K562 (cell line): ENCODE measurements at regions not wholly inside any gene's neighbourhood (a gene's known extent, or its start where the extent isn't known, plus 50 kb on each side); places are given as distances from the start of the nearest gene placed in this dataset.

Experiments
- CTCF ChIP-seq, 3 experiments: IDR thresholded peaks in 2 of 3; conservative IDR thresholded peaks in 1 of 3; 2 replicates each; pipeline ENCODE4 v1.5.1; 2011 to 2012; ENCODE audit warnings: low read length in 3 of 3, mild to moderate bottlenecking in 3 of 3, control low read depth in 2 of 3, improper control_type of control experiment in 1 of 3, inconsistent platforms in 1 of 3, low read depth in 1 of 3, mixed read lengths in 1 of 3, moderate library complexity in 1 of 3; ENCODE audit not compliant: insufficient read depth in 2 of 3
- CUX1 ChIP-seq: fragments of 200-800 bp; sonication (Bioruptor generic); IDR thresholded peaks from 2 replicates; pipeline ENCODE4 v1.6.1; 2016; ENCODE audit warnings: missing genetic modification characterization, missing compliant biosample characterization
- EZH2 ChIP-seq: IDR thresholded peaks from 2 replicates; pipeline ENCODE4 v1.6.1; 2012; ENCODE audit warnings: low read depth, mild to moderate bottlenecking, inconsistent platforms, low read length, borderline replicate concordance
- FOXK2 ChIP-seq, 2 experiments: fragments of 450-650 bp; IDR thresholded peaks in 1 of 2; conservative IDR thresholded peaks in 1 of 2; 2 replicates each; pipeline ENCODE4 v1.6.1; 2016; ENCODE audit warnings: low read depth in 2 of 2, mild to moderate bottlenecking in 1 of 2
- HCFC1 ChIP-seq: IDR thresholded peaks from 2 replicates; pipeline ENCODE4 v1.6.1; 2012; ENCODE audit warnings: low read depth, low read length, improper control_type of control experiment
- HNRNPH1 ChIP-seq: fragments of 200-400 bp; formaldehyde crosslinking; optimal IDR thresholded peaks from 2 replicates; pipeline ENCODE3; 2017; ENCODE audit warnings: low read depth, mild to moderate bottlenecking, low read length, moderate library complexity
- KLF10 ChIP-seq: fragments of 250-450 bp; sonication (Bioruptor Pico); IDR thresholded peaks from 2 replicates; pipeline ENCODE4 v1.6.1; 2021; ENCODE audit warnings: matching md5 sums
- LARP7 ChIP-seq: fragments of 450-650 bp; IDR thresholded peaks from 2 replicates; pipeline ENCODE4 v1.6.1; 2016
- NCOA4 ChIP-seq: fragments of 450-650 bp; IDR thresholded peaks from 2 replicates; pipeline ENCODE4 v1.6.1; 2018; ENCODE audit warnings: mild to moderate bottlenecking; ENCODE audit not compliant: partially characterized antibody
- PHTF2 ChIP-seq: fragments of 250-450 bp; sonication (Bioruptor Pico); IDR thresholded peaks from 2 replicates; pipeline ENCODE4 v1.5.0; 2021; ENCODE audit warnings: mild to moderate bottlenecking
- POLR2AphosphoS5 ChIP-seq: IDR thresholded peaks from 2 replicates; pipeline ENCODE4 v1.6.1; 2011; ENCODE audit warnings: mild to moderate bottlenecking, low read depth, low read length, moderate library complexity; ENCODE audit not compliant: control insufficient read depth, insufficient read depth
- ZBTB49 ChIP-seq: sonication (generic); formaldehyde crosslinking; IDR thresholded peaks from 2 replicates; pipeline ENCODE4 v1.8.0; 2022; ENCODE audit warnings: missing genetic modification reagents, mild to moderate bottlenecking, borderline replicate concordance
- ZFP36 ChIP-seq: fragments of 150-350 bp; IDR thresholded peaks from 2 replicates; pipeline ENCODE4 v1.6.1; 2018; ENCODE audit warnings: low read length, low read depth; ENCODE audit not compliant: partially characterized antibody
- ZHX1 ChIP-seq: fragments of 150-350 bp; conservative IDR thresholded peaks from 2 replicates; pipeline ENCODE4 v1.6.1; 2014; ENCODE audit warnings: low read length

- no peak for TF ChIP-seq HNRNPH1
- TF ChIP-seq KLF10 (CRISPR knock-in tag), result no peak
- no peak for TF ChIP-seq POLR2AphosphoS5
- TF ChIP-seq EZH2, result no peak
- TF ChIP-seq NCOA4, result no peak
- no peak for TF ChIP-seq PHTF2 (CRISPR knock-in tag)
- no peak for TF ChIP-seq LARP7
- no peak for TF ChIP-seq ZHX1
- no peak for TF ChIP-seq CTCF (IDR thresholded peaks at IDR 0.05 in 2 of 3, conservative IDR thresholded peaks at IDR 0.05 in 1 of 3; ENCODE audit: insufficient read depth in 2 of 3, low read depth in 1 of 3, low read length in 3 of 3)
- no peak for TF ChIP-seq CUX1 (CRISPR knock-in tag)
- TF ChIP-seq HCFC1, result no peak
- TF ChIP-seq ZBTB49 (CRISPR knock-in tag), result no peak
- TF ChIP-seq FOXK2 (conservative IDR thresholded peaks at IDR 0.05 in 1 of 2, IDR thresholded peaks at IDR 0.05 in 1 of 2; ENCODE audit: low read depth in 2 of 2), result no peak
- no peak for TF ChIP-seq ZFP36
Measured at GRCh38 chr14:26897196-26897595, 299.4 kb upstream of the NOVA1 start.
